GM12878 (cell line): ENCODE measurements at regions not wholly inside any gene's neighbourhood (a gene's known extent, or its start where the extent isn't known, plus 50 kb on each side); places are given as distances from the start of the nearest gene placed in this dataset.

Experiments used
- ATAC-seq: fragments of 200-7000 bp; cut with Tn5 transposase; 3 replicates; pipeline ENCODE4 v1.9.1; 2020; ENCODE audit warnings: mild to moderate bottlenecking, moderate library complexity
- BruUV-seq: library from RNA; stranded (reverse); fragments of 400-500 nt; replicated peaks from 2 replicates; lab custom pipeline; 2021; lab: Mats Ljungman, UMichigan
- CTCF ChIA-PET: fragments of 300-600 bp; sonication (Branson Sonifier 250); formaldehyde crosslinking; extraction: SDS; loops from one replicate; lab custom pipeline; 2021; ENCODE audit warnings: inconsistent platforms; lab: Yijun Ruan, JAX
- POLR2A ChIA-PET: fragments of 350-600 bp; formaldehyde crosslinking; extraction: SDS; loops from one replicate; lab custom pipeline; 2021; ENCODE audit warnings: inconsistent platforms; lab: Charles Lee
- RAD21 ChIA-PET: fragments of 300-600 bp; sonication (Branson Sonifier 250); formaldehyde crosslinking; loops from one replicate; lab custom pipeline; 2023; ENCODE audit warnings: antibody characterized with exemption; ENCODE audit not compliant: unreplicated experiment; lab: Charles Lee
- SMC1A ChIA-PET: fragments of 300-600 bp; sonication (Branson Sonifier 250); formaldehyde crosslinking; loops from one replicate; lab custom pipeline; 2023; ENCODE audit not compliant: unreplicated experiment, uncharacterized antibody; lab: Charles Lee
- DNase-seq: peaks from one replicate; pipeline ENCODE4 v3.0.0-alpha.2; 2011; ENCODE audit warnings: low read depth, low spot score
- FAIRE-seq: peaks from 3 replicates; lab custom pipeline; 2011; peaks lifted over from hg19 to GRCh38; lab: Jason Lieb, UNC
- H2AFZ ChIP-seq: 2 replicates; pipeline ENCODE4 v1.6.0; 2011; ENCODE audit warnings: low read depth, low read length, control low read depth; ENCODE audit not compliant: control insufficient read depth
- H3K27ac ChIP-seq: 2 replicates; pipeline ENCODE4 v1.5.1; 2011; ENCODE audit warnings: control low read depth; ENCODE audit not compliant: control insufficient read depth, insufficient read depth
- H3K27me3 ChIP-seq, 2 experiments: replicated peaks in 1 of 2; 2 replicates each; pipeline versions ENCODE4 v1.6.0 to v1.6.1; 2011; ENCODE audit warnings: low read length in 1 of 2; ENCODE audit not compliant: control insufficient read depth in 2 of 2, insufficient read depth in 2 of 2
- H3K36me3 ChIP-seq, 2 experiments: 2 replicates each; pipeline ENCODE4 v1.5.1; 2011; ENCODE audit warnings: low read length in 1 of 2; ENCODE audit not compliant: control insufficient read depth in 2 of 2, insufficient read depth in 2 of 2
- H3K4me1 ChIP-seq: 2 replicates; pipeline ENCODE4 v1.6.1; 2011; ENCODE audit warnings: mild to moderate bottlenecking, low read length, moderate library complexity, mixed read lengths; ENCODE audit not compliant: control insufficient read depth, insufficient read depth
- H3K4me2 ChIP-seq: 2 replicates; pipeline ENCODE4 v1.6.0; 2011; ENCODE audit warnings: control low read depth; ENCODE audit not compliant: control insufficient read depth, insufficient read depth
- H3K4me3 ChIP-seq: fragments of 200-600 bp; sonication (generic); 2 replicates; pipeline ENCODE4 v1.5.1; 2016
- H3K79me2 ChIP-seq: 2 replicates; pipeline ENCODE4 v1.6.0; 2011; ENCODE audit warnings: low read length; ENCODE audit not compliant: control insufficient read depth, insufficient read depth
- H3K9ac ChIP-seq: 2 replicates; pipeline ENCODE4 v1.8.0; 2011; ENCODE audit warnings: low read length, control low read depth, mixed read lengths; ENCODE audit not compliant: control insufficient read depth, insufficient read depth
- H3K9me3 ChIP-seq: replicated peaks from 3 replicates; pipeline ENCODE4 v1.5.1; 2011; ENCODE audit warnings: mild to moderate bottlenecking, low read length; ENCODE audit not compliant: control insufficient read depth, insufficient read depth
- H4K20me1 ChIP-seq: 2 replicates; pipeline ENCODE4 v1.6.0; 2011; ENCODE audit not compliant: control insufficient read depth, insufficient read depth
- BCL3 ChIP-seq: IDR thresholded peaks from 2 replicates; pipeline ENCODE4 v1.6.1; 2011; ENCODE audit warnings: borderline replicate concordance, low read depth, mild to moderate bottlenecking, moderate library complexity, low read length; ENCODE audit not compliant: insufficient read depth, poor library complexity, severe bottlenecking
- BHLHE40 ChIP-seq, 2 experiments: fragments of 450-650 bp in 1 of 2; IDR thresholded peaks; 2 replicates each; pipeline ENCODE4 v1.6.1; 2011 to 2017; ENCODE audit warnings: low read depth in 2 of 2, borderline replicate concordance in 1 of 2, improper control_type of control experiment in 1 of 2, low read length in 1 of 2, mild to moderate bottlenecking in 1 of 2
- CBX5 ChIP-seq: sonication (generic); IDR thresholded peaks from 2 replicates; pipeline ENCODE4 v1.6.1; 2016; ENCODE audit warnings: low read depth, moderate library complexity, mild to moderate bottlenecking, inconsistent platforms
- CHD1 ChIP-seq: IDR thresholded peaks from 2 replicates; pipeline ENCODE4 v1.6.1; 2012; ENCODE audit warnings: low read depth, low read length, improper control_type of control experiment
- E4F1 ChIP-seq: fragments of 450-650 bp; IDR thresholded peaks from 2 replicates; pipeline ENCODE4 v1.6.1; 2018; ENCODE audit warnings: borderline replicate concordance, mild to moderate bottlenecking; ENCODE audit not compliant: partially characterized antibody
- FOXK2 ChIP-seq: fragments of 450-650 bp; IDR thresholded peaks from 2 replicates; pipeline ENCODE4 v1.6.1; 2017; ENCODE audit warnings: mild to moderate bottlenecking, moderate library complexity
- HCFC1 ChIP-seq: fragments of 150-350 bp; IDR thresholded peaks from 2 replicates; pipeline ENCODE4 v1.6.1; 2014; ENCODE audit warnings: low read length
- KAT2A ChIP-seq: conservative IDR thresholded peaks from 2 replicates; pipeline ENCODE4 v1.6.1; 2011; ENCODE audit warnings: low read depth, low read length; ENCODE audit not compliant: control insufficient read depth
- MYC ChIP-seq: IDR thresholded peaks from 2 replicates; pipeline ENCODE4 v1.6.1; 2011; ENCODE audit warnings: mild to moderate bottlenecking, low read length, moderate library complexity, inconsistent platforms; ENCODE audit not compliant: insufficient read depth, insufficient replicate concordance, insufficient read length, severe bottlenecking
- NFXL1 ChIP-seq: fragments of 450-650 bp; IDR thresholded peaks from 2 replicates; pipeline ENCODE4 v1.6.1; 2017; ENCODE audit warnings: antibody characterized with exemption, mild to moderate bottlenecking, borderline replicate concordance
- PKNOX1 ChIP-seq: fragments of 450-650 bp; IDR thresholded peaks from 2 replicates; pipeline ENCODE4 v1.6.1; 2016; ENCODE audit warnings: mild to moderate bottlenecking
- POLR2AphosphoS2 ChIP-seq: IDR thresholded peaks from 2 replicates; pipeline ENCODE4 v1.6.1; 2011; ENCODE audit warnings: low read depth, mild to moderate bottlenecking, low read length, improper control_type of control experiment, moderate library complexity
- RELB ChIP-seq: fragments of 450-650 bp; IDR thresholded peaks from 2 replicates; pipeline ENCODE4 v1.6.1; 2017; ENCODE audit warnings: low read depth, mild to moderate bottlenecking, moderate library complexity
- SUPT20H ChIP-seq: IDR thresholded peaks from 2 replicates; pipeline ENCODE4 v1.6.1; 2011; ENCODE audit warnings: low read depth, mild to moderate bottlenecking, low read length, moderate library complexity, borderline replicate concordance; ENCODE audit not compliant: control insufficient read depth
- YBX1 ChIP-seq: fragments of 450-650 bp; IDR thresholded peaks from 2 replicates; pipeline ENCODE4 v1.6.1; 2016; ENCODE audit warnings: antibody characterized with exemption
- WGBS: methylation state at CpG from one replicate; pipeline ENCODE4 v1.1.6; 2016; ENCODE audit warnings: low lambda C conversion rate; ENCODE audit not compliant: insufficient replicate concordance, insufficient coverage; ENCODE audit errors: missing lambda C conversion rate; 5-methylcytosine and 5-hydroxymethylcytosine counted together
- in situ Hi-C: fragments of 300-500 bp; cut with MboI; formaldehyde crosslinking; loops from 9 replicates; pipeline ENCODE4 v1.14.3; 2018; ENCODE audit warnings: mixed read lengths
- intact Hi-C: fragments of 100-400 bp; cut with micrococcal nuclease; formaldehyde crosslinking; loops from one replicate; pipeline ENCODE4 v1.14.2; 2022; ENCODE audit not compliant: unreplicated experiment

- 64% methylated on average over 18 of the region's 18 CpGs for WGBS
- Histone ChIP-seq H4K20me1 (no peaks in the 10 kb centered on the region), H3K9me3 (no peaks in the 10 kb centered on the region; the same call in 2 of the 3 replicates), H3K79me2 (no peaks in the 10 kb centered on the region), H3K27me3 (no peaks in the 10 kb centered on the region; a peak in 1 of 4 replicates), H3K36me3 (no peaks in the 10 kb centered on the region), H3K4me3 (no peak overlapping the region), H2AFZ (no peak overlapping the region), H3K27ac (no peak overlapping the region), H3K9ac (no peak overlapping the region), H3K4me2 (no peak overlapping the region), H3K4me1 (no peaks in the 10 kb centered on the region)
- BruUV-seq, result no TSS peak
- intact Hi-C loops, result no loop called here
- ATAC-seq, result no peak
- RAD21 ChIA-PET, result no interaction called here
- DNase-seq, result no peak
- POLR2A ChIA-PET, result no interaction called here
- SMC1A ChIA-PET, result no interaction called here
- CTCF ChIA-PET, result no interaction called here
- no peak for TF ChIP-seq BHLHE40 (IDR thresholded peaks at IDR 0.05; ENCODE audit: borderline replicate concordance in 1 of 2, low read depth in 2 of 2, low read length in 1 of 2)
- TF ChIP-seq KAT2A, result no peak
- no peak for TF ChIP-seq CBX5
- TF ChIP-seq FOXK2, result no peak
- no peak for TF ChIP-seq YBX1
- no peak for TF ChIP-seq RELB
- no peak for TF ChIP-seq HCFC1
- no peak for TF ChIP-seq SUPT20H
- no peak for TF ChIP-seq BCL3
- TF ChIP-seq E4F1, result no peak
- TF ChIP-seq CHD1, result no peak
- TF ChIP-seq NFXL1, result no peak
- no peak for TF ChIP-seq POLR2AphosphoS2
- no peak for TF ChIP-seq PKNOX1
- TF ChIP-seq MYC, result no peak
- in situ Hi-C loops, result no loop called here
- FAIRE-seq, result no peak
Observed at GRCh38 chr18:76736309-76736708, 86.0 kb upstream of the ZNF236 start.
